ENCODE measurements at regions not wholly inside any gene's neighbourhood (a gene's known extent, or its start where the extent isn't known, plus 50 kb on each side); places are given as distances from the start of the nearest gene placed in this dataset.

DNA sequence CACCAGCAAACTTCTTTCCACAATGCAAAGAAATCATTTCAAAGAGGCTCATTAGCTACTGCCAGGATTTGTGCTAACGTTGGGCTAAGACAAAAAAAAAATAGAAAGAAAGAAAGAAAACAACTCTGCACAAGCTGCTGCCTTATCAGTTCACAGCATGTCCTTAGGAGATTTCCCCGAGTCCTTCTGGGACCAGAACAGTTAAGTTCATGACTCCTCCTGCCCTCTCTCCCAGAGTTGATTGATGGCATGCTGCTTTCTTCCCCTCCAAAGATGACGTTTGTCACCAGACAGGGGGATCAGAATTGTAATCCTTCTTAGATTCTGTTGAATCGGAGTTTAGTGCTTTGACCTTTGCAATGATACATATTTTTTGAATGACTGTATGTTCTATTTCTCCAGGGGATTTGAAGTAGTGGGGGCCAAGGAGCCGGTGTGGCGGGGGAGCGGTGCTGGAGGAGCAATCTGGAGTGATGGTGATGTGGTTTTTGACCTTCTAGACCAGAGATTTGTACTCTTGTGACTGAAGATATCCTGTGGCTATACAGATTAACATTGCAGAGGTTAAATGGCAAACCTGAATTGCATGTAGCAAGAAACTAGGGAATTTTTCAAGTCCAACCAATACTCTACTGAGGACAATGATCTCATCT lies 409.2 kb upstream of the TMPO start:
- TF ChIP-seq EZH2 (IDR thresholded peaks at IDR 0.05; ENCODE audit: low read length) (no peak), CTCF (optimal IDR thresholded peaks at IDR 0.05 in 1 of 3, IDR thresholded peaks at IDR 0.05 in 1 of 3, conservative IDR thresholded peaks at IDR 0.05 in 1 of 3; ENCODE audit: extremely low read depth in 1 of 3, insufficient read depth in 2 of 3, low read length in 3 of 3) (no peak)

Data from keratinocyte (primary cell).